Testis (tissue), 2 donors: ENCODE measurements at regions not wholly inside any gene's neighbourhood (a gene's known extent, or its start where the extent isn't known, plus 50 kb on each side); places are given as distances from the start of the nearest gene placed in this dataset.

Source experiments
- CTCF ChIP-seq, 3 experiments: fragments of 450-650 bp in 2 of 3; fragments of 200-600 bp in 1 of 3; sonication (generic) in 1 of 3; IDR thresholded peaks; one replicate each; pipeline ENCODE4 v1.5.1; 2016 to 2019; ENCODE audit warnings: antibody characterized with exemption in 3 of 3, mild to moderate bottlenecking in 2 of 3, moderate library complexity in 1 of 3
- POLR2A ChIP-seq: fragments of 450-650 bp; IDR thresholded peaks from one replicate; pipeline ENCODE4 v1.6.1; 2017; ENCODE audit warnings: antibody characterized with exemption, mild to moderate bottlenecking, moderate library complexity

GRCh38 chr3:38968891-38969290 is 82.9 kb downstream of the SCN11A start:
- no peak for TF ChIP-seq CTCF (IDR thresholded peaks at IDR 0.05)
- no peak for TF ChIP-seq POLR2A
